Spinal cord (tissue), 9 donors: ENCODE measurements at regions not wholly inside any gene's neighbourhood (a gene's known extent, or its start where the extent isn't known, plus 50 kb on each side); places are given as distances from the start of the nearest gene placed in this dataset.

Source experiments
- DNase-seq, 6 donors: peaks; one replicate each; pipeline versions ENCODE4 v3.0.0 to v3.0.0-alpha.2; 2013 to 2015; ENCODE audit warnings: low spot score in 6 of 6, low read depth in 4 of 6
- H3K27ac ChIP-seq: one replicate; pipeline ENCODE4 v1.5.1; 2013; ENCODE audit warnings: low read depth, low read length, control low read depth
- H3K27me3 ChIP-seq: one replicate; pipeline ENCODE4 v1.6.1; 2013; ENCODE audit warnings: low read length; ENCODE audit not compliant: control insufficient read depth, insufficient read depth
- H3K36me3 ChIP-seq: one replicate; pipeline ENCODE4 v1.6.1; 2013; ENCODE audit warnings: low read length; ENCODE audit not compliant: control insufficient read depth, insufficient read depth
- H3K4me1 ChIP-seq: one replicate; pipeline ENCODE4 v1.6.1; 2013; ENCODE audit warnings: low read length; ENCODE audit not compliant: control insufficient read depth, insufficient read depth
- H3K4me3 ChIP-seq: one replicate; pipeline ENCODE4 v1.5.1; 2013; ENCODE audit warnings: low read depth, low read length, control low read depth
- H3K9me3 ChIP-seq: one replicate; pipeline ENCODE4 v1.6.1; 2013; ENCODE audit warnings: low read length; ENCODE audit not compliant: control insufficient read depth, insufficient read depth
- WGBS: methylation state at CpG from one replicate; pipeline ENCODE4 v1.1.5; 2013; ENCODE audit warnings: missing lambda C conversion rate; ENCODE audit not compliant: insufficient coverage; 5-methylcytosine and 5-hydroxymethylcytosine counted together
- donor health status: healthy.

GRCh38 chr17:14704121-14704520 is 403.2 kb downstream of the HS3ST3B1 start:
- H3K9me3 ChIP-seq: no peaks in the 10 kb centered on the region
- H3K4me1 ChIP-seq: no peaks in the 10 kb centered on the region
- H3K27me3 ChIP-seq: no peaks in the 10 kb centered on the region
- no peak for DNase-seq
- no peak overlapping the region for H3K27ac ChIP-seq
- H3K36me3 ChIP-seq: no peaks in the 10 kb centered on the region
- no CpG with 5 or more reads among the region's 6 CpGs for WGBS
- H3K4me3 ChIP-seq: no peak overlapping the region

DNA sequence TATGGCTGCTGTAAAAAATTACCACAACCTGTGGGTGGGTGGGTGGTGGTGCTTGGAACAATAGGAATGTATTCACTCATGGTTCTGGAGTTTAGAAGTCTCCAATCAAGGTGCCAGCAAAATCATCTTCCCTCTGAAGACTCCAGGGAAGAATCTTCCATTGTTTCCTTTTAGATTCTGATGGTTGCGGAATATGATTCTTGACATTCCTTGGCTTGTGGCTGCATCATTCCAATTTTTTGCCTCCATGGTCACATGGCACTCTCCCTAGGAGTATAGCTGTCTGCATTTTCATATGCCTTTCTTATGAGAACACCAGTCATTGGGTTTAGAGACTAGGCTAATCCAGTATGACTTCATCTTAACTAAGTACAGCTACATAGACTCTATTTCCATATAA is 401.0 kb downstream of the HS3ST3B1 start:
- Histone ChIP-seq H3K27ac (no peak overlapping the region), H3K4me1 (no peaks in the 10 kb centered on the region), H3K4me3 (no peak overlapping the region), H3K27me3 (no peaks in the 10 kb centered on the region), H3K36me3 (no peaks in the 10 kb centered on the region), H3K9me3 (no peaks in the 10 kb centered on the region)
- no peak for DNase-seq
- 80% methylated on average over 1 of the region's 1 CpG for WGBS

DNA sequence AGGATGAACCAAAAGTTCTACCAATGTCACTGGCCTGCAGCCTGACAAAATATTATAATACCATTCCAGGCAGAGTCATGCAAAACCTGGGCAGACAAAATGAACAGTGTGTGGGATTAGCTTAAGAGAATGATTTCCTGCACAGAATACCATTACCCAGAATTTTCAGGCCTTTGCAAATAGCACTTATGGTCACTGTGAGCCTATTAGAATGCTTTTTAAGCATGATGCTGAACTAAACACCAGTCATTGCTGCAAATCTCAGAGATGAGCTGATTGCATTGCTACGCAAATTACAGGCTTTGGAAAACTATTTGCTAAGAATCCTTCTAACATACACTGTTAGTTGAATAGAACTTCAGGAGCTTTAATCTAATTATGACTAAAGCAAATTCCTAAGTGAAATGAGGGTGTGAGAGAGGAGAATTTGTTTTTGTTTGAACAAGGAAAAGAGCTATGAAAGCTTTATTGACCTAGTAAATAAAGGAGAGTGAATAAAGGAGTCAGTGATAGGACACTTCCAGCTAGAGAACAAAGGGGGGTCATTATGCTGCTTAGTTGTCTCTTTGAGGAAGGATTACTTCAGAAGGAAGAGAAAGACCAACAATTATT is 398.8 kb downstream of the HS3ST3B1 start:
- Histone ChIP-seq H3K27me3 (no peaks in the 10 kb centered on the region), H3K36me3 (no peaks in the 10 kb centered on the region), H3K27ac (no peak overlapping the region), H3K4me3 (no peak overlapping the region), H3K9me3 (no peaks in the 10 kb centered on the region), H3K4me1 (no peaks in the 10 kb centered on the region)
- WGBS: no CpG with 5 or more reads among the region's 1 CpG
- DNase-seq: peak in 2 of 6 donors; percentile 14 to 71

DNA sequence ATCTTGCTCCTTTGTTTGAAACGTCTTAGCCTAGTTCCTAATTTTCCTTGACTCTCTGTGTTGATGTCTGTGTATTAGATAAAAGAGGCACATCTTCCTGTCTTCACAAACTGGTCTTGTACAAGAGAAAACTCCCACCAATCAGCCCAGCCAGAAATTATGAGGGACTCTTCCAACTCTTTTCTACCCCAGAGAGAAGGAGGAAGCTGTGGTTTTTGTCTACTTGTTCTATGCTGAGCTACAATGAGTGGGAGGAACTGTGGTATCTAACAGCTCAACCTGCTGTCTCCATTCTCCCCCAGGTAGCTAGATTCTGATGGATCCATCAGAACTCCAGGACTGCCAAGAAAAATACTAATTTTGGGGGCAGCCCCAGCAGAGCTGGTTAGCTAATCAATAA is 392.5 kb downstream of the HS3ST3B1 start:
- H3K4me3 ChIP-seq: no peak overlapping the region
- H3K27me3 ChIP-seq: no peaks in the 10 kb centered on the region
- no peaks in the 10 kb centered on the region for H3K36me3 ChIP-seq
- H3K4me1 ChIP-seq: no peaks in the 10 kb centered on the region
- H3K27ac ChIP-seq: no peak overlapping the region
- no CpG with 5 or more reads among the region's 1 CpG for WGBS
- no peaks in the 10 kb centered on the region for H3K9me3 ChIP-seq
- no peak for DNase-seq

GRCh38 chr17:14690704-14691103 is 389.8 kb downstream of the HS3ST3B1 start:
- no peak overlapping the region for H3K27ac ChIP-seq
- no CpG with 5 or more reads among the region's 2 CpGs for WGBS
- H3K4me1 ChIP-seq: no peaks in the 10 kb centered on the region
- H3K27me3 ChIP-seq: no peaks in the 10 kb centered on the region
- no peak for DNase-seq
- H3K4me3 ChIP-seq: no peak overlapping the region
- no peaks in the 10 kb centered on the region for H3K36me3 ChIP-seq
- H3K9me3 ChIP-seq: no peaks in the 10 kb centered on the region

- H3K9me3 ChIP-seq: no peaks in the 10 kb centered on the region
- WGBS: no CpG with 5 or more reads among the region's 3 CpGs
- H3K36me3 ChIP-seq: no peaks in the 10 kb centered on the region
- DNase-seq: no peak
- no peaks in the 10 kb centered on the region for H3K27me3 ChIP-seq
- no peaks in the 10 kb centered on the region for H3K4me1 ChIP-seq
- no peak overlapping the region for H3K27ac ChIP-seq
- no peak overlapping the region for H3K4me3 ChIP-seq
These were observed 387.3 kb downstream of the HS3ST3B1 start for GRCh38 chr17:14688134-14688533.

DNA sequence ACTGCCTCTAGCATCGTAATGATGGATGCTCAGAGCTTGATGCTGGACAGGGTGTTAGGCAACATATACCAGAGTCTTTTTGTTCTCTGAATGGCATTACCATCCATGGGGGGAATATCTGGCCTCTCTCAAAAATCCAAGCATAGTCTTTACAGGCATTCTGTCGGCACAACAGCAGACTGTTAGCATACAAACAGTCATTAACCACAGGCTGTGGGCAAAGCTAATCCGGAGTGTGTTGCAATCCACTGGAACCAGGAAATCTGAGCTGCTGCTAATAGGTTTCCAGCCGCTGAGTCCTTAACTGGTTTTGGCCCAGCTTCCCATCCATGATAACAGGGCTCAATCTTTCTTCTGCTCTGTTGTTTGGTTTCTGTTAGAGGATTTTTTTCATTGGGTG is 371.9 kb downstream of the HS3ST3B1 start:
- Histone ChIP-seq H3K4me1 (no peaks in the 10 kb centered on the region), H3K36me3 (no peaks in the 10 kb centered on the region), H3K27ac (no peak overlapping the region), H3K27me3 (no peaks in the 10 kb centered on the region), H3K4me3 (no peak overlapping the region), H3K9me3 (no peaks in the 10 kb centered on the region)
- WGBS: 57% methylated on average over 3 of the region's 4 CpGs
- DNase-seq: no peak

- no peaks in the 10 kb centered on the region for H3K27me3 ChIP-seq
- H3K4me3 ChIP-seq: no peak overlapping the region
- no peaks in the 10 kb centered on the region for H3K9me3 ChIP-seq
- H3K27ac ChIP-seq: no peak overlapping the region
- no peaks in the 10 kb centered on the region for H3K4me1 ChIP-seq
- peak in 1 of 6 donors; percentile 12 for DNase-seq
- no CpG with 5 or more reads among the region's 1 CpG for WGBS
- no peaks in the 10 kb centered on the region for H3K36me3 ChIP-seq
These were observed 370.0 kb downstream of the HS3ST3B1 start for GRCh38 chr17:14670861-14671260.

DNA sequence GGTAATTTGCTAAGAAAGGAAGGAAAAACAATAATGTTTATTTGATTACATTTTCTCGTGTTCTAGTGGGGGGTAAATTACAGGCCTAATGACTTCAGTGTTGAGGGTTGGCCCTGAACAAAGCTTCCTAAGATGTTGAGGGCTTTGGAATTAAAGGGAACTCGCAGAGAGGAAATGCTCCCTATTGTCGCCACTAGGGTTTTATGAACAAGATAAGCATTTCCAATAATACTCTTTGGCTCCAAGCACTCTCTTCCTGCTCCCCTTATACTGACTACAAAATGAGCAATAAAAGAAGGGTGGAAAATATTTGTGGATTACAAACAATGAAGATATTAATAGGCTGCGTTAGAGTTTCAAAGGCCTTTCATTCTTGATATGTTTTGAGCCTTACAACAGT is 363.6 kb downstream of the HS3ST3B1 start:
- no peaks in the 10 kb centered on the region for H3K9me3 ChIP-seq
- H3K36me3 ChIP-seq: no peaks in the 10 kb centered on the region
- H3K4me1 ChIP-seq: no peaks in the 10 kb centered on the region
- DNase-seq: peak in 2 of 6 donors; percentile 11 to 89
- no peak overlapping the region for H3K27ac ChIP-seq
- no peaks in the 10 kb centered on the region for H3K27me3 ChIP-seq
- H3K4me3 ChIP-seq: no peak overlapping the region
- 29% methylated on average over 1 of the region's 4 CpGs for WGBS

DNA sequence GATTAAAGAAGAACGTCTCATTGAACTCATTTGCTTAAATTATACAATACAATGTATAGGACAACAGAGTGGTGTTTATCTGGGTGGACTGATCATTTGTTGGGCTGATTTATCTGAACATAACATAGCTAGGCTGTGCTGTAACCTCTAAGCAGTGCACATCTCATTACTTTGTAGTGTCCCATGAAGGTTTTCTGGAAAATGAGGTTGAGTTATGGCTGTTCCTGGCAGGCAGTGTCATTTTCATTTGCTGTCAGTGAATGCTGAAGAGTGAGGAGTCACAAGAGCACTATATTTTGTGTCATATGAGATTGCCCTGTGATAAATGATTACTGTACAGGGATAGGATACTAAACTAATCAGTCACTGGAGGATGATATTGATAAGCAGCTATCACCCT is 340.2 kb downstream of the HS3ST3B1 start:
- H3K9me3 ChIP-seq: no peaks in the 10 kb centered on the region
- no peaks in the 10 kb centered on the region for H3K4me1 ChIP-seq
- no peaks in the 10 kb centered on the region for H3K27me3 ChIP-seq
- H3K4me3 ChIP-seq: no peak overlapping the region
- WGBS: no CpG with 5 or more reads among the region's 1 CpG
- DNase-seq: peak in 1 of 6 donors; percentile 33
- no peak overlapping the region for H3K27ac ChIP-seq
- H3K36me3 ChIP-seq: no peaks in the 10 kb centered on the region
